ENCODE measurements at regions not wholly inside any gene's neighbourhood (a gene's known extent, or its start where the extent isn't known, plus 50 kb on each side); places are given as distances from the start of the nearest gene placed in this dataset.

GRCh38 chr2:23077596-23077995 lies 307.4 kb upstream of the KLHL29 start:
- no peak for DNase-seq (ENCODE audit: low read depth in 3 of 3)

GRCh38 chr2:23078784-23079434 lies 306.1 kb upstream of the KLHL29 start:
- no peak for DNase-seq (ENCODE audit: low read depth in 3 of 3)

- no peak for DNase-seq (ENCODE audit: low read depth in 3 of 3)
Observed at GRCh38 chr2:23083966-23084365, 301.0 kb upstream of the KLHL29 start.

- DNase-seq (ENCODE audit: low read depth in 3 of 3) = no peak
Observed at GRCh38 chr2:23091019-23091418, 294.0 kb upstream of the KLHL29 start.

GRCh38 chr2:23091900-23092299 lies 293.1 kb upstream of the KLHL29 start:
- DNase-seq (ENCODE audit: low read depth in 3 of 3) = no peak

GRCh38 chr2:23092831-23093230 lies 292.1 kb upstream of the KLHL29 start:
- DNase-seq (ENCODE audit: low read depth in 3 of 3) = no peak

GRCh38 chr2:23093513-23093912 lies 291.5 kb upstream of the KLHL29 start:
- DNase-seq (ENCODE audit: low read depth in 3 of 3) = no peak

- no peak for DNase-seq (ENCODE audit: low read depth in 3 of 3)
Observed at GRCh38 chr2:23096906-23097602, 287.9 kb upstream of the KLHL29 start.

GRCh38 chr2:23100406-23100805 lies 284.6 kb upstream of the KLHL29 start:
- DNase-seq (ENCODE audit: low read depth in 3 of 3) = no peak

GRCh38 chr2:23106242-23106785 lies 278.7 kb upstream of the KLHL29 start:
- DNase-seq (ENCODE audit: low read depth in 3 of 3) = no peak

GRCh38 chr2:23107327-23107941 lies 277.5 kb upstream of the KLHL29 start:
- no peak for DNase-seq (ENCODE audit: low read depth in 3 of 3)

- no peak for DNase-seq (ENCODE audit: low read depth in 3 of 3)
Observed at GRCh38 chr2:23111263-23111662, 273.7 kb upstream of the KLHL29 start.

- DNase-seq (ENCODE audit: low read depth in 3 of 3) = no peak
Observed at GRCh38 chr2:23112517-23112916, 272.5 kb upstream of the KLHL29 start.

- DNase-seq (ENCODE audit: low read depth in 3 of 3) = no peak
Observed at GRCh38 chr2:23114299-23114698, 270.7 kb upstream of the KLHL29 start.

GRCh38 chr2:23118313-23118712 lies 266.7 kb upstream of the KLHL29 start:
- no peak for DNase-seq (ENCODE audit: low read depth in 3 of 3)

- DNase-seq (ENCODE audit: low read depth in 3 of 3) = no peak
Observed at GRCh38 chr2:23118894-23119293, 266.1 kb upstream of the KLHL29 start.

- DNase-seq (ENCODE audit: low read depth in 3 of 3) = no peak
Observed at GRCh38 chr2:23120161-23120560, 264.8 kb upstream of the KLHL29 start.

- DNase-seq (ENCODE audit: low read depth in 3 of 3) = no peak
Observed at GRCh38 chr2:23121968-23122648, 262.9 kb upstream of the KLHL29 start.

GRCh38 chr2:23122681-23123215 lies 262.2 kb upstream of the KLHL29 start:
- DNase-seq (ENCODE audit: low read depth in 3 of 3) = no peak

GRCh38 chr2:23123686-23124085 lies 261.3 kb upstream of the KLHL29 start:
- no peak for DNase-seq (ENCODE audit: low read depth in 3 of 3)

- DNase-seq (ENCODE audit: low read depth in 3 of 3) = no peak
Observed at GRCh38 chr2:23124214-23124750, 260.7 kb upstream of the KLHL29 start.

- no peak for DNase-seq (ENCODE audit: low read depth in 3 of 3)
Observed at GRCh38 chr2:23127465-23127864, 257.5 kb upstream of the KLHL29 start.
